IPS DF 19.7 (cell line): ENCODE measurements at regions not wholly inside any gene's neighbourhood (a gene's known extent, or its start where the extent isn't known, plus 50 kb on each side); places are given as distances from the start of the nearest gene placed in this dataset.
A peak's percentile ranks its signal among the peaks of the same experiment; 100 is the strongest.

Source experiments
- DNase-seq: peaks from one replicate; pipeline ENCODE4 v3.0.0-alpha.2; 2013; ENCODE audit warnings: low read depth, low spot score

- DNase-seq = no peak
Observed at GRCh38 chr9:81532251-81532650, 157.1 kb downstream of the TLE1 start.

DNA sequence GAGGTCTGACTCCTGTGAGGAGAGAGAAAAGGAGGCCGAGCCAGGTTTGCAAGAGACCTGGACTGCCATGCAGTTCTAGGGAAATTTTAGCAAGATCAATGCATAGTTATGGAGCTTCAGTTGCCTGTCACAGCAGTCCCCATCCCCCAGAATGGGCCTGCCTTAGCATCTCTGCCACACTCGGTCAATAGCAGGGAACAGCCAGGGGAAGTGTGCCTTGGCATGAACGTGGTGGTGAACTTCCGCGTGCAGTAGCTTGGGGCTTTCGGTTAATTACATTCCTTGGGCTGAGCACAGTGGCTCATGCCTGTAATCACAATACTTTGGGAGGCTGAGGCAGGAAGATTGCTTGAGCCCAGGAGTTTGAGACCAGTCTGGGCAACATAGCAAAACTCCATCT, 157.8 kb downstream of the TLE1 start:
- no peak for DNase-seq

- no peak for DNase-seq
Observed at GRCh38 chr9:81530846-81531245, 158.5 kb downstream of the TLE1 start.

DNA sequence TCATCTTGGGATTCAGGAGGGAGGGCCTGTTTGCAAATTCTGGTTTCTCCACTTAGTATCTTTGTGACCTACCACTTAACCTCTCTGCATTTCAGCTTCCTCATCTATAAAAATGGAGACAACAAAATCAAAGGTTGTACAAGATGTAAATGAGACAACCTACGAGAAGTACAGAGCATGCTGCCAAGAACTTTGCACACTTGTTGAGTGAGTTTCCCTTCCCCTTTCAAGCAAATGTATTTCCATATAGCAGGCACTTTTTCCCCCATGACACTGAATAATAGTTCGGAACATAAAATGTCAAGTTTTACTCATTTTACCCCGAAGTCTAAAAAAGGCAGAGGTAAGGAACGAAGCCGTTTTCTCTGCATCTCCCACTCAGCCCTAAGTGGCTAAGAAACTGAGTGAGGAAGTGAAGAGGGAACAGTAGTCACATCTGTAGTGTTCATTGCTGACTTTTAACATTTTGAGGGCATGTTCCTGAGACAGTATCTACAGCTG, 159.0 kb downstream of the TLE1 start:
- no peak for DNase-seq

DNA sequence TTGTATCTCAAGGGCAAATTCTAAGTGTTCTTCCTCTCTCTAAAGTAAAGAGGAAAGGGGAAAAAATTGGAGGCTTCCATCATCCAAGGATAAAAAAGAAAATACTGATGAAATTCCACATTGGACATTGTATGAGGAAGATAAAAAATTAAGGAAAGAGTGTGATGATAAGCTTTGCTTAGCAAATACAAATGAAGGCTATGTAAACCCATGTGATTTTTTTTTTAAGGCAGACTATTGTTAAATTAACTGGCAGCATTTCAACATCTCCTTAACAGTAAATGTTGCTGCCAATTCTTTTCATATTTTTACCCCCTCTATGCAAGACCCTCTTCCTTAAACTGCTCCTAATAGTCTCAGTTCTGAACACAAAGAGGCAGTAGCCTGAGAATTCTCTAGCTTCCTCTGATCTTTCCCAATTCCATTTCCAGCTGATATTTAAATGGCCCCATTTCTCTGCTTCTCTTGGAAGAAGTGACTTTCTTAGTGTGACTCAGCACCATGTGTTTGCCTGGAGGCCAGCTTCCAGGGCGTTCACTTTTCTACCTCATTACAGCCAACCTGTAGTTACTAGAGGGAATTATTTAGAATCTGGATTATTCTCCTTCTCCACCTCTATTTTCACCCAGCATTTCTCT, 159.7 kb downstream of the TLE1 start:
- DNase-seq = no peak

DNA sequence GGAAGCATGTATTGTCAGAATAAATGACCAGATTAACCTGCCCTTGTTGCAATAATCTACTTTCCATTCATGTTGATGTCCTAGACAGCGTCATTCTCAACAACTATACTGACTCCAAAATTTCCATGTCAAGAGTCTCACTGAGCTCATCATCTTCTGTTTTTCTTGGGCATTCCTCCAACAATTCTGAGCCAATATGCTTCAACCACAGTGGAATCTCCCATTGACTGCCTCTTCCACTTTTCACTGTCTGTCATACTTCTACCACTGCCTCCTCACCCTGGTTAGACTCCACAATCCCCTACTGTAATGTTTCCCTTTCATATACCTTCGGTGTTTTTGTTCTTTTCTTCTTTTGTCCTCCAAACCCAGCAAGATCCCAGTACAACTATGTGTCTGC, 162.8 kb downstream of the TLE1 start:
- no peak for DNase-seq

DNA sequence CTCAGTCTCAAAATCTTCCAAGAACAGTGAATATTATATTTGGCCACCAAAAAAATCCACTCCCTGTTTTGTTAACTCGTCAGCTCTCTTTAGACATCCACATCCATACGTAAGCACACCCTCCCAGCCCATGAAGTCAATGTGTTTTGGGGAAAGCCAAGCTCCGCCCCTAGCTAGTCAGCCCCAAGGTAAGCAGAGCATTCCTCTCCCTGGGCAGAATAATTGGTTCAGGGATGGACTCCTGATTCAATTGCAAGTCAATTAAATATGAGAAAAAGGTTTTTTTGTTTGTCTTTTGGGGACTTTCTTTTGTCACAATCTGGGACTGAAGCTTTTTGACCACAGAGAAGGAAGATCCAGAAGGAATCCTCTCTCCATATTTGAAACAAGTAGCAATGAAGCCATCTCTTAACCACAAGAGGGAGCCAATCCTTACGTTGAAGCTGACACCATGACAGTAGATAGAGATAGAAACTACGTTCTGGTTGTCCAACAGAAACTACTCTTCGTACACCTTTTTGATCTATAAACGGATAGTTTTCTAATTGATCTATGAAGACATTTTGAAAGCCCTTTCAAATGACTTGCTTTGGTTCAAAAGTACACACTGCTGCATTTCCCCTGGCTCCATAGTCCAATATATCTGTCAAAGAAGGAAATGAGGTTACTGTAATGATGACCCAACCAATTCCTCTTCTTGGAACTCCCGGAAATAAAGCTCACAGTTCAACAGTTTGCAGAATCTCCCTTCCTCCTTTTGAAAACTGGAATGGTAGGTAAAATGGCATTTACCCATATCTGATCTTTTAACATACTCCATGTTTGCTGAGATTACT, 166.4 kb downstream of the TLE1 start:
- peak; percentile 33 for DNase-seq

DNA sequence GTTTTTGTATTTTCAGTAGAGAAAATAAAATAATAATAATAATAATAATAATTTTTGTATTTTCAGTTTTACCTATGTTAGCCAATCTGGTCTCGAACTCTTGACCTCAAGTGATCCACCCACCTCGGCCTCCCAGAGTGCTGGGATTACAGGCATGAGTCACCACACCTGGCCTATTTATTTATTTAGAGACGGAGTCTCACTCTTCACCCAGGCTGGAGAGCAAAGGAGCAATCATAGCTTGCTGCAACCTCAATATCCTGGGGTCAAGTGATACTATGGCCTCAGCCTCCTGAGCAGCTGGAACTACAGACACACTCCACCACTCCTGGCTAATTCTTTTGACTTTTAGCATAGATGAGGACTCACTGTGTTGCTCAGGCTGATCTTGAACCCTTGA, 167.5 kb downstream of the TLE1 start:
- DNase-seq = no peak

DNA sequence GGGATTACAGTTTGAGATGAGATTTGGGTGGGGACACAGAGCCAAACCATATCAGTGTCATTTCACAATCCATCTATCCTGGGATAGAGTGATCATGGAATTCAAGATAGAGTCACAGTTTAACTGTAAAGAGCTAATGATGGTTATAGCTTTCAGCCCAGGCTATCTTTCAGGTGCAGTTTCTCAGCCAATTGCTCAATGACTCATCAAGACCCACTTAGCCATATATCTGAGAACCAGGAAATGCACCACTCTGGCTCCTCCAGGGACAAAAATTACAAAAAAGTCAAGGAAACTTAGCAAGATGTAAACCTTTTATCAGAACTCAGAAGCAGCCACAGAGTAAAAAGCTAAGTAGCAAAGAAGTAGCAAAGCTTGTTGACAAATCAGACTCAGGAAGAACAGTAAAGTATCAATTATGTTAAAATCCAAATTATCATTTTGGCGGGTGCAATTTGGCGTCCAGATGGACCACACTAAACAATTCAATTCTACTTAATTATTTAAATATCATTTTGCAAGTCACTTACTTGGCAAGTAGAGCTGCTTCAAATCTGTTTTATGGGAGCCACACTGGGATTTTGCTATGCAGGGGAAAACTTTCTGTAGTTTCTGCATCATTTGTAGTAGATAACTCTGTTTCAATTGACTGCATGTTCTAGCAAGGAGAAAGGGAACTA, 169.4 kb downstream of the TLE1 start:
- DNase-seq = no peak

GRCh38 chr9:81517954-81518353, 171.4 kb downstream of the TLE1 start:
- no peak for DNase-seq

- no peak for DNase-seq
Observed at GRCh38 chr9:81513059-81513458, 176.3 kb downstream of the TLE1 start.

DNA sequence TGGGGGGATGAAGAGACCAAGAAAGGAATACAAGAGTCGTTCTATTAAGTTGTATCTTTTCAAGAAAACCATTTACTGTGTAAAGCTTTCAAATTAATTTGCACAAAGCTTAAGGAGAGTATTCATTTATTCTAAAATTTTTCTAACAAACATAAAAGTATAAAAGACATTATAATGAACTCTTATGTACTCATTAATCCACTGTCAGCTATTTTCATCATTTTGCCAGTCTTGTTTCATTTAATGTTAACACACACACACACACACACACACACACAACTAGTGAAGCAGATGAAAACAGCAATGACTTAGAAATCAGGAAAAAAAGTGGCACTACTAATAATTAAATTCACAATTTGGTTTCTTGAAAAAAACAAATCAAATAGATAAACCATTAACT, 176.7 kb downstream of the TLE1 start:
- DNase-seq = no peak

DNA sequence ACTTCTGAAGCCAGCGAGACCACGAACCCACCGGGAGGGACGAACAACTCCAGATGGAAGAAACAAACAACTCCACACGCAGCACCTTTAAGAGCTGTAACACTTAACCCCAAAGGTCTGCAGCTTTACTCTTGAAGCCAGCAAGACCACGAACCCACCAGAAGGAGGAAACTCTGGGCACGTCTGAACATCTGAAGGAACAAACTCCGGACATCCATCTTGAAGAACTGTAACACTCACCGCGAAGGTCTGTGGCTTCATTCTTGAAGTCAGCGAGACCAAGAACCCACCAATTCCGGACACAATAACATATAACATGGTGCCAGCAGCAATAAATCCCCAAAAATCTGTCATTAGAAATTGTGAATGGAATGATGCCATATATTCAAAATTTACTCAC, 180.9 kb downstream of the TLE1 start:
- no peak for DNase-seq

DNA sequence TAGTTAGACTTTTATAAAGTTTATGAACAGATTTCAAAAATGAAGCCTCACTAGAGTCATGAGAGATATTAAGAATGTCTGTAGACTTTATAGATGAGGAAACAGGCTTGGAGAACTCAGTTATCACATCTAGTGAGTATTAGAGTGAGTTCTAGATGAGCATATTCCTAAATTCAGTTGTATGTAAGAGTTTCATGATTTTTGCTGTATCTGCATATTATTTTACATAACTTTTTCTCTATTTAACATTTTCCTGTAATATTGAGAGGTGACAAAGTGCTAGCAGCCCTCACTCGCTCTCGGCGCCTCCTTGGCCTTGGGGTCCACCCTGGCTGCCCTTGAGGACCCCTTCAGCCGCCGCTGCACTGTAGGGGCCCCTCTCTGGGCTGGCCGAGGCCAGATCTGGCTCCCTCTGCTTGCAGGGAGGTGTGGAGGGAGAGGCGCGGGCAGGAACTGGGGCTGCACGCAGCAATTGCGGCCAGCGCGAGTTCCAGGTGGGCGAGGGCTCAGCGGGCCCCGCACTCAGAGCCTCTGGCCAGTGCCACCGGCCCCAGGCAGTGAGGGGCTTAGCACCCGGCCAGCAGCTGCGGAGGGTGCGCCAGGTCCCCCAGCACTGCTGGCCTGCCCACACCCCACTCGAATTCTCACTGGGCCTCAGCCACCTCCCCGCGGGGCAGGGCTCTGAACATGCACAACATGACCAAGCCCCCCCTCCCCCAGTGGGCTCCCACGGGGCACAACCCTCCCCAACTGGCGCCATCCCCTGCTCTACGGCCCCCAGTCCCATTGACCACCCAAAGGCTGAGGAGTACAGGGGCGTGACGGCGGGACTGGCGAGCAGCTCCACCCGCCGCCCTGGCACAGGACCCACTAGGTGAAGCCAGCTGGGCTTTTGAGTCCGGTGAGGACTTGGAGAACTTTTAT, 182.1 kb downstream of the TLE1 start:
- DNase-seq = no peak

- DNase-seq = no peak
Observed at GRCh38 chr9:81499594-81499993, 189.8 kb downstream of the TLE1 start.

- DNase-seq = no peak
Observed at GRCh38 chr9:81499021-81499454, 190.3 kb downstream of the TLE1 start.

- DNase-seq = no peak
Observed at GRCh38 chr9:81498576-81498975, 190.8 kb downstream of the TLE1 start.

DNA sequence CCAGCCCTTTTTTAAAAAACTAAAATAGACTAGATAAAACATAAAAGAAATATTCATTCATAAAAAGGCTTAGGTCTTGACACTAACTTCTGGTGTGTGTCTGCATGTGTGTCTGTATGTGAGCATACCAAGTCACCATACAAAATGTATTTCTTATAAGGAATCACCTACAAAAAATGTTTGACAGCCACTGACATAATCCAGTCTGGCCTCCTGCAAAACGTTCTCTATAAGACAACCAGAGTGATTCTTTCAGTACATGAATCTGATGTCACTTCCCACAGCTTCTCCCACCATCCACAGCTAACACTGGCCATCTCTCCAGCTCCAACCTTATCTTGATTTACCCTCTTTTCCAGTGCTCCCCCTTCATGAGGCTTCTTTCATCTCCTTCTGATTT, 192.3 kb downstream of the TLE1 start:
- DNase-seq = no peak

GRCh38 chr9:81492710-81493447, 196.5 kb downstream of the TLE1 start:
- no peak for DNase-seq

DNA sequence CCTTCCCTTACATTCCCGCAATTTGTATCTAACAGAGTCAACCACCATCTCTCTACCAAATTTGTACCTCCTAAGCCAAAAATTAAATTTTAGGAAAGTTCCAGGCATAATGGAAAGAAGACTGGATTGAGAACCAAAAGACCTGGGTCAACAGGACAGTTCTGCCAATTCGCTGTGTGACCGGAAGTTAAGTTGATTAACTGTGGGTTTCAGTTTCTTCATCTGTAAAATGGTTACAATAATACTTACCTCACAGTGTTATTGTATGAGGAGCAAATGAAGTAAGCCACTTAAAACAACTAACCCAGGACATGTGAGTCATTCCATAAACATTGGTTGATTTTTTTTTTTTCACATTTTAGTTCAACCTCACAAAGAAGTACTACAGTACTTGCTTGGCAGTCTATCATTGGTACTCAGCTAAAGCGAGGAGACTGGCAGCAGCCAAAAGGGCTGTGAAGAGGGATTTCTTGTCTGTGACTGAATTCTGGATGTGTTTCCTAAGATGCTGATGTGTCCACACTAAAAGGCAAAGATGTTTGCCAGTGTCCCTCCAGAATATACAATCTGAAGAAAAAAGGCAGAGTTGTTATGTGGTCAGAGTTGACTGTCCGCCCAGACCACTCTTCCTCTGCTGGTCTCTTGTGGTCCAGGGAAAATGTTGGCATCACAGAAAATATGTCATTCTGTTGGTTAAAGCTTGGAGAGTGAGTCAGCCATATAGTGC, 198.6 kb downstream of the TLE1 start:
- DNase-seq = no peak
